NOMO-1 treated with dmso at 0.1 percent for 144 hours (cell line): ENCODE measurements at regions not wholly inside any gene's neighbourhood (a gene's known extent, or its start where the extent isn't known, plus 50 kb on each side); places are given as distances from the start of the nearest gene placed in this dataset.

ENCODE experiments used
- DNase-seq: peaks from one replicate; lab custom pipeline; 2025; ENCODE audit not compliant: unreplicated experiment; lab: John Stamatoyannopoulos, UW

- DNase-seq, result no peak
These were observed 344.1 kb upstream of the RPS23 start for GRCh38 chr5:82622205-82622604.

DNA sequence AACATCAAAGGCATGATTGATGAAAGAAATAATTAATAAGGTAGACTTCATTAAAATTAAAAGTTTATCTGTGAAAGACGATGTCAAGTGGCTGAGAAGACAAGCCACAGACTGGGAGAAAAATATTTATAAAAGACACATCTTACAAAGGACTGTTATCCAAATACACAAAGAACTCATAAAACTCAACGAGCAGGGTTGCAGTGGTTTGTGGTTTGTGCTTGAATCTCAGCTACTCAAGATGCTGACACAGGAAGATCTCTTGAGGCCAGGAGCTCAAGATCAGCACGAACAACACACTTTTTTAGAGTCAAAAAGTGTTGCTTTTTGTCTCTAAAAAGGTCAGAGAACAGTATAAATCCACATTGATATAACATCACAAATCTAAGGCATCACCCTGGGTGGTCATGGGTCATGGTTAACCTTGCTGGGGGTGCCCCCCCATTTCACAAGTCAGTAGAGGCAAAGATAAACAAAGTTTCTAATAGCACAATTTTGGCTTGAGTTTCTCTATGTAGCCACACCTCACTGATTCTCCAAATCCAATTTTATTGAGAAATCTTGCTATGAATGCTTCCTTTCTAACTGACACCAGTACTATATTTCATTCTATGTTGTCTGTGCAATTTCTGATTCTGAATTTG is 342.9 kb upstream of the RPS23 start:
- no peak for DNase-seq

DNA sequence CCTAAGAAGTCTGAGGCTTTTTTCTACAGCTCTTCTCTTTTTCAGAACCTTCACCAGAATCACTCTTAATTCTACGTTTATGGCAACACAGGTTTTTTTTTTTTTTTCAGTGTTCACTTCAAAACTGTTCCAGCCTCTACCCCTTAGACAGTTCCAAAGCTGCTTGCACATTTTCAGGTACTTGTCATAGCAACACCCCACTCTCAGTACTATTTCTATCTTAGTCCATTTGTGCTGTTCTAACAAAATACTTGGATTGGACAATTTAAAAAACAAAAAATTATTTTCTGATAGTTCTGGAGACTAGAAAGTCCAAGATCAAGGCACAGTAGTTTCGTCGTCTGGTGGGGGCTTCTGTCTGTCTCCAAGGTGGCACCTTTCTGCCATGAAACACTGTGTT is 340.9 kb upstream of the RPS23 start:
- DNase-seq, result no peak

DNA sequence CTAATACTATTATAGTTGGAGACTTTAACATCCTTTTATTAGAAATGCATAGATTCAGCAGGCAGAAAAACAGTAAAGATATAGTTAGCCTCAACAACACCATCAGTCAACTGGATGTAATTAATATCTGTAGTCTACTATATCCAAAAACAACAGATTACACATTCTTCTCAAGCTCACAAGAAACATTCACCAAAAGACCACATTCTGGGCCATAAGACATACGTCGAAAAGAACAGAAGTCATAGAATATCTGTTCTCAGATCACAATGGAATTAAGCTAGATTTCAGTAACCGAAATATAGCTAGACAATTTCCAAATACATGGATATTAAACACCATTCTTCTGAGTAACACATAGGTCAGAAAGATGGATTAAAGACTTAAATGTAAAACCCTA is 336.6 kb upstream of the RPS23 start:
- DNase-seq, result no peak

GRCh38 chr5:82613891-82614290 is 335.7 kb upstream of the RPS23 start:
- no peak for DNase-seq

- no peak for DNase-seq
These were observed 332.5 kb upstream of the RPS23 start for GRCh38 chr5:82610686-82611085.

DNA sequence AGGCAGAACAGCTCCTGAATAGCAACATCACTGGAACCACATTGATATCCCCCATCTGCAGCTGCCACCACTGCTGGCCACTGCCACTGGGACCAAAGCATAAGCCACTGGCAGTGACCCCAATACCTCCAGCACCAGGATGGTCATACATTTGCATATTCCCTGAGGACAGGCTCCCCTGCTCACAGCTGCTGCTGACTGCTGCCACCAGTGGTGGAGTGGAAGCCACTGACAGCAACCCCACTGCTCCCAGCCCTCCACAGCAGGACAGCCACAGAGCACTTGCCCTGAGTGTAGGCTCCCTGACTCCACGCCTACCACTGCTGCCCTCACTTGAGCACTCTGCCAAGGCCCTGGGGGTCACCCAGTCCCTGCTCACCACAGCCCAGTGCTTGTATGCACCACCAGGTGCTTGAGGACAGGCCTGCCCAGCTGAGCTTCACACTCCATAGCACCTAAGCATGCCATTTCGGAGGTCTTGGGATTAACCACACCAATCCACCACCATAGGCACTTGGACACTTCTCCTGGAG is 327.4 kb upstream of the RPS23 start:
- no peak for DNase-seq

DNA sequence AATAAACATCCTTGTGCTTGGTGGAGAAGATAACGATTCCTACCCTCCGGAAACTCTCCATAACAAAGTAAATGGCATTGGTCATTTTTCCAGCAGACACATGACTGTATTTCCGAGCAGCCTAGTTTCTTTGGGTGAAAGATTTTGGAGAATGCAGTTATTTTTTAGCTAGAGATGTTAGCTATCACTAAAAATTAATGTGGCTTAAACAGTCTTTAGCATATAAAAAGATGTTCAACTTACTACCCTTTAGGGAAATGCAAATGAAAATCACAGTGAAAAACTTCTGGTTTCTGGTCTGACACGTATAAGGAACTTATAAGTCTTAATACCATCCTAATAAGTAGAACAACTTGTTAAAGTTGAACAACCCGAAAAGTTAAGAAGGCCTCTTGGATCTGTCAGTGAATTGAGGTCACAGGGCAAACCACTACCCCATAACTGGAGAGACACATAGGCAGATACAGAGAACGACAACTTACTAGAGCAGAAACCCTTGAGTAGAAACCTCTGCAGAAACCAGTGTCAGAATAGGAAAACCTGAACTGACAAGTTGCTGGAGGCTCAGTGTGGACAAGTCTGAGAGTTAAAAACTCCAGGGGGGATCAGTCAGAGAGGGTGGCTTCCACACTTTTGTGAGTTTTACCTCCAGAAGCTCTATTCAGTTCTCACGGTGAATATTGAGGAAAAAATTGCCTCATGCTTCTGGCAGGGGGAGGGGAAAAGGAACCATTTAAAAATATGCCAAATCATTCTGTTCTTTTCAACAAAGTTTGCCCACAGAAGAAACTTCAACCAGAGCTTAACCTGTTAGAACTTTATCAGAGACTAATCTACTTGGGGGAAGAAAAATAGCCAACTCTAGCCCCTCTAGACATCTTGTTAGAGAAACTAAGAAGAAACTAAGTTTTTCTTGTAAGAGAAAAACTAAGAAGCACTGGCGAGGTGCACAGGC is 325.2 kb upstream of the RPS23 start:
- DNase-seq, result no peak

DNA sequence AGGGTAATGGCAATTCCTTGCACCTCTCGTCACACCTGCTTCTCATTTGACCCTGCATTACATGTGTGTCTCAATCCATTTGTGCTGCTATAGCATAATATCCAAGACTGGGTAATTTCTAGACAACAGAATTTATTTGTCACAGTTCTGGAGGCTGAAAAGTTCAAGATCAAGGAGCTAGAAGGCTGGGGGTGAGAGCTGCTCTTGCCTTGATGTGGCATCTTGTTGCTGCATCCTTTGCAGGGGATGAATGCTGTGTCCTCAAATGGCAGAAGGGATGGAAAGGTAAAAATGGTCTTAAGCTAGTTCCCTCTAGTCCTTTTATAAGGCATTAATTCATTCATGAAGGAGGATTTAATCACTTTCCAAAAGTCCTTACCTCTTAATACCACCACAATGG is 323.7 kb upstream of the RPS23 start:
- no peak for DNase-seq

GRCh38 chr5:82601077-82601476 is 322.9 kb upstream of the RPS23 start:
- no peak for DNase-seq

DNA sequence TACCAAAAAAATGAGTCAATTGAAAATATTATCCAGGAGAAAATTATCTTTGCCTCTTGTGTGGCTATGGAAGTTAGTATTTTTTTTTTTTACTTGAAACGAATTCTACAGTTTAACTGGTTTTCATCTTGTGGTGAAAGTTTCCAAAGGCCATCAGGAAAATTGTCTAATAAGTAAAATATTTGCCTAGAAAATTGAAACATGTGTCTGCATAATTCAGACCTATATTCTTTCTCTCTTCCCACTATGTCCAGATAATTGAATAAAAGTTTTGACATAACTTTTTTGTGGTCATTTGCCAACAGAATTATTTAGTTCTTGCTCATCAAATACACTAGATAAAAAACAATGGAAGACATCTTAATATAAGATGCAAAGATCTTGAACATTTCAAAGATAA is 321.5 kb upstream of the RPS23 start:
- no peak for DNase-seq

GRCh38 chr5:82599030-82599429 is 320.9 kb upstream of the RPS23 start:
- no peak for DNase-seq

- no peak for DNase-seq
These were observed 319.3 kb upstream of the RPS23 start for GRCh38 chr5:82597437-82597836.

- no peak for DNase-seq
These were observed 318.3 kb upstream of the RPS23 start for GRCh38 chr5:82596451-82596850.

GRCh38 chr5:82595113-82595512 is 317.0 kb upstream of the RPS23 start:
- DNase-seq, result no peak

- DNase-seq, result no peak
These were observed 315.9 kb upstream of the RPS23 start for GRCh38 chr5:82594097-82594496.

- no peak for DNase-seq
These were observed 315.3 kb upstream of the RPS23 start for GRCh38 chr5:82593481-82593880.

DNA sequence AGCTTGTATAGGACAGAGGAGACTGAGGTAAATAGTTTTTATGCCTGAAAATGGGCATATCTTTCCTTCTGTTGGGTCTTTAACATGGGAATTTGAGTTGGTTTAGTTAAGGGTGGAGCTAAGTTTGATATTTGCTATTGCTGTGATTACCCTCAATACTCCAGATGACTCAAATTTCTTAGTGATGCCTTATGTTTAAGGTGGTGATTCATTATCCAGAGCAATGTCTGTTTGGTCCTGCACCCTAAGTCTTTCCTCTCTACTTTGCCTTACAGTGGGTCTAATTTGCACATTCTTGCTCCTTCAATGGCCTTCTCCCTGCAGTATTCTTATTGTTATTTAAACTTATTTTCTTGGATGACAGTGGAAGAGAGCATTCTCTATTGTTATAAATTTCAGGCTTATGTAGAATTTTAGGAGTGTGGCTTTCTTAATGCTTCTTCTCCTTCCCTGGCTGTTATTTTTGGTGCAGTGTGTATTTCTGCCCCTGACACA is 312.9 kb upstream of the RPS23 start:
- DNase-seq, result no peak

- DNase-seq, result no peak
These were observed 312.0 kb upstream of the RPS23 start for GRCh38 chr5:82590112-82590511.

GRCh38 chr5:82586661-82587310 is 308.6 kb upstream of the RPS23 start:
- no peak for DNase-seq

DNA sequence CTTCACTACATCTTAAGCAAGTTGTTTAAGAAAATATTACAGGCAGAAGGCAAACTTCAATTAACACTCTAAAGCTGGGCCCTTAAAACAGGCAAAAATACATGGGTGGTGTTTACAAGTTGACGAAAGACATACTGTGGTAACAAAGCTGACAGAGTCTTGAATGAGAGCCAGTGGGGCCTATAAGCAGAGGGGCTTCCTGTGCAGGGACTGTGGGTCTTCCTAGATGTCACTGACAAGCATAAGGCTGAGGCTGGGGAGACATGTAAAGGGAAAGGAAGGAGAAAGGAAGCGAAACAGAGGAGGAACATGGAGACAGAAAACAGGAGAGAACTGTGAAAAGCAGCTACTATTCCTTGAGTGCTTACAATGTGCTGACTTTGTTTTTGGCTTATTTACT is 308.0 kb upstream of the RPS23 start:
- DNase-seq, result no peak

- DNase-seq, result no peak
These were observed 306.5 kb upstream of the RPS23 start for GRCh38 chr5:82584631-82585030.
